H1 (cell line): ENCODE measurements at regions not wholly inside any gene's neighbourhood (a gene's known extent, or its start where the extent isn't known, plus 50 kb on each side); places are given as distances from the start of the nearest gene placed in this dataset.

ENCODE experiments used
- E2F6 ChIP-seq: IDR thresholded peaks from 2 replicates; pipeline ENCODE4 v1.6.1; 2012; ENCODE audit warnings: inconsistent platforms

- TF ChIP-seq E2F6, result no peak
Measured at GRCh38 chr5:106408570-106408969, 1262.2 kb downstream of the EFNA5 start (continued).
